SU-DHL-6 (cell line): ENCODE measurements at regions not wholly inside any gene's neighbourhood (a gene's known extent, or its start where the extent isn't known, plus 50 kb on each side); places are given as distances from the start of the nearest gene placed in this dataset.

Source experiments
- H2AFZ ChIP-seq: fragments of 200-600 bp; sonication (generic); 2 replicates; pipeline ENCODE4 v1.6.1; 2014; ENCODE audit warnings: low read depth, mild to moderate bottlenecking, moderate library complexity, mixed read lengths, antibody characterized with exemption, low read length; ENCODE audit not compliant: severe bottlenecking
- H3F3A ChIP-seq: fragments of 200-600 bp; shearing (Covaris generic); 2 replicates; pipeline ENCODE4 v1.6.0; 2016; ENCODE audit warnings: antibody characterized with exemption, mild to moderate bottlenecking; ENCODE audit not compliant: insufficient read depth
- H3K27ac ChIP-seq: fragments of 200-600 bp; sonication (generic); 2 replicates; pipeline ENCODE4 v1.5.1; 2016; ENCODE audit warnings: low read depth, mild to moderate bottlenecking, low read length, moderate library complexity, mixed read lengths
- H3K27me3 ChIP-seq: fragments of 200-600 bp; sonication (generic), shearing (Covaris generic); 2 replicates; pipeline ENCODE4 v1.6.0; 2014; ENCODE audit warnings: mild to moderate bottlenecking, low read length
- H3K36me3 ChIP-seq: fragments of 200-600 bp; sonication (generic); 2 replicates; pipeline ENCODE4 v1.6.1; 2014; ENCODE audit warnings: mild to moderate bottlenecking, low read length, mixed read lengths
- H3K4me2 ChIP-seq: fragments of 300-600, 200-600 bp; shearing (Covaris generic), sonication (generic); 2 replicates; pipeline ENCODE4 v1.6.0; 2014; ENCODE audit warnings: low read length, low read depth, mild to moderate bottlenecking; ENCODE audit not compliant: poor library complexity, severe bottlenecking
- H3K4me3 ChIP-seq: fragments of 200-600 bp; sonication (generic); 2 replicates; pipeline ENCODE4 v1.5.1; 2014; ENCODE audit warnings: antibody characterized with exemption, low read length, mild to moderate bottlenecking, mixed read lengths; ENCODE audit not compliant: insufficient read depth, poor library complexity, severe bottlenecking
- H3K79me2 ChIP-seq: fragments of 200-600 bp; sonication (generic); 2 replicates; pipeline ENCODE4 v1.6.1; 2014; ENCODE audit warnings: mild to moderate bottlenecking, low read length, moderate library complexity; ENCODE audit not compliant: insufficient read depth
- H3K9ac ChIP-seq: fragments of 200-600 bp; sonication (generic); 2 replicates; pipeline ENCODE4 v1.7.0; 2014; ENCODE audit warnings: mild to moderate bottlenecking, low read length
- H3K9me2 ChIP-seq: fragments of 200-600 bp; sonication (generic); replicated peaks from 2 replicates; pipeline ENCODE4 v1.6.1; 2014; ENCODE audit warnings: low read length; ENCODE audit not compliant: insufficient read depth
- H3K9me3 ChIP-seq: fragments of 200-600 bp; sonication (generic); 2 replicates; pipeline ENCODE4 v1.6.1; 2014; ENCODE audit warnings: low read length, mixed read lengths; ENCODE audit not compliant: insufficient read depth
- H4K20me1 ChIP-seq: fragments of 200-600 bp; sonication (generic); 2 replicates; pipeline ENCODE4 v1.6.1; 2014; ENCODE audit warnings: low read depth, mild to moderate bottlenecking, antibody characterized with exemption, low read length, moderate library complexity, mixed read lengths
- EZH2phosphoT487 ChIP-seq: fragments of 200-600 bp; sonication (generic), shearing (Covaris generic); conservative IDR thresholded peaks from 2 replicates; pipeline ENCODE4 v1.6.1; 2018; ENCODE audit warnings: mild to moderate bottlenecking, antibody characterized with exemption, low read length, moderate library complexity, mixed read lengths
- TF ChIP-seq, protein P1 (sequence below): fragments of 200-600 bp; sonication (generic); IDR thresholded peaks from one replicate; pipeline ENCODE4 v1.5.1; 2017; ENCODE audit warnings: antibody characterized with exemption, mild to moderate bottlenecking, low read length, moderate library complexity; ENCODE audit not compliant: insufficient read depth, poor library complexity, severe bottlenecking

DNA sequence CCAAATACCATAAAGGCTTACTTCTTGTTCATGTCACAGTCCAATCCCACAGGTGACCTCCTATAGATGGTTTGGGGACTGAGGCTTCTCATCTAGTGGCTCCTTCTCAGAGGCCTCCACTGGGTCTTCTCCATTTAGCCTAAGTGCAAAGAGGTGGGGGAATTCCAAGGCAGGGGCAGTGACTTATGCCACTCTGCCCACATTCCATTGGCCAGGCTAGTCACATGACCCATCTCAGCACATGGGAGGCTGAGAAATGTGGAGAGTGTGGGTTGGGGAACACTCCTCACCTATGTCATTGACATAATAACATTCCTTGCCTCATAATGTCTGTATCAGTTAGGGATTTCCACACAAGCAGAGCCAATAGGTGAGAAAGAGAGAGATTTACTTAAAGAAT, 104.3 kb upstream of the PLXNA4 start:
- no peak overlapping the region for H3K4me2 ChIP-seq
- no peaks in the 10 kb centered on the region for H3F3A ChIP-seq
- no peak for TF ChIP-seq EZH2phosphoT487
- TF ChIP-seq, protein P1, sequence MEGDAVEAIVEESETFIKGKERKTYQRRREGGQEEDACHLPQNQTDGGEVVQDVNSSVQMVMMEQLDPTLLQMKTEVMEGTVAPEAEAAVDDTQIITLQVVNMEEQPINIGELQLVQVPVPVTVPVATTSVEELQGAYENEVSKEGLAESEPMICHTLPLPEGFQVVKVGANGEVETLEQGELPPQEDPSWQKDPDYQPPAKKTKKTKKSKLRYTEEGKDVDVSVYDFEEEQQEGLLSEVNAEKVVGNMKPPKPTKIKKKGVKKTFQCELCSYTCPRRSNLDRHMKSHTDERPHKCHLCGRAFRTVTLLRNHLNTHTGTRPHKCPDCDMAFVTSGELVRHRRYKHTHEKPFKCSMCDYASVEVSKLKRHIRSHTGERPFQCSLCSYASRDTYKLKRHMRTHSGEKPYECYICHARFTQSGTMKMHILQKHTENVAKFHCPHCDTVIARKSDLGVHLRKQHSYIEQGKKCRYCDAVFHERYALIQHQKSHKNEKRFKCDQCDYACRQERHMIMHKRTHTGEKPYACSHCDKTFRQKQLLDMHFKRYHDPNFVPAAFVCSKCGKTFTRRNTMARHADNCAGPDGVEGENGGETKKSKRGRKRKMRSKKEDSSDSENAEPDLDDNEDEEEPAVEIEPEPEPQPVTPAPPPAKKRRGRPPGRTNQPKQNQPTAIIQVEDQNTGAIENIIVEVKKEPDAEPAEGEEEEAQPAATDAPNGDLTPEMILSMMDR, result no peak
- no peaks in the 10 kb centered on the region for H3K27me3 ChIP-seq
- H2AFZ ChIP-seq, result no peak overlapping the region
- no peaks in the 10 kb centered on the region for H3K9me3 ChIP-seq
- no peaks in the 10 kb centered on the region for H3K79me2 ChIP-seq
- no peak overlapping the region for H3K4me3 ChIP-seq
- no peak overlapping the region for H3K9ac ChIP-seq
- no peaks in the 10 kb centered on the region for H4K20me1 ChIP-seq
- no peak overlapping the region for H3K27ac ChIP-seq
- no peaks in the 10 kb centered on the region for H3K9me2 ChIP-seq
- no peaks in the 10 kb centered on the region for H3K36me3 ChIP-seq

DNA sequence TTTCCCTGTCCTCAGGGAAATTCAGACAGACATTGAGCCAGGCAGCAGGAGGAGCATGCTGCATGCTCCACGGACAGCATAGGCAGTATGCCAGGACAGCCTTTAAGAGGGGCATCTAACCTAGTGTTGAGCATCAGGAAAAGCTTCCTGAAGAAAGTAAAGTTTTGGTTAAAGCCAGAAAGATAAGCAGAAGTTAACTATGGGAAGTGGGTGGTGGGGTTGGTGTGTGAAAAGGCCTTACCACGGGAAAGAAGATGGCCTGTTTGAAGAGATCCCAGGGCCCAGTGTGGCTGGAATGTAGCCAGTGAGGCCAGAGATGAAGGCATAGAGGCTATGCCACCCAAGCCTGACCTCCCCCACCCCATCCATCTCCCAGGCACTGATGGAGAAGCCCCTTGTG, 102.4 kb upstream of the PLXNA4 start:
- H3K9me2 ChIP-seq, result no peaks in the 10 kb centered on the region
- no peaks in the 10 kb centered on the region for H4K20me1 ChIP-seq
- no peak overlapping the region for H3K27ac ChIP-seq
- H3K9ac ChIP-seq, result no peak overlapping the region
- H3K4me2 ChIP-seq, result no peak overlapping the region
- no peaks in the 10 kb centered on the region for H3K9me3 ChIP-seq
- H3K27me3 ChIP-seq, result no peaks in the 10 kb centered on the region
- H3K36me3 ChIP-seq, result no peaks in the 10 kb centered on the region
- H3K4me3 ChIP-seq, result no peak overlapping the region
- no peak overlapping the region for H2AFZ ChIP-seq
- TF ChIP-seq, protein P1, result no peak
- TF ChIP-seq EZH2phosphoT487, result no peak
- no peaks in the 10 kb centered on the region for H3K79me2 ChIP-seq
- H3F3A ChIP-seq, result no peaks in the 10 kb centered on the region

DNA sequence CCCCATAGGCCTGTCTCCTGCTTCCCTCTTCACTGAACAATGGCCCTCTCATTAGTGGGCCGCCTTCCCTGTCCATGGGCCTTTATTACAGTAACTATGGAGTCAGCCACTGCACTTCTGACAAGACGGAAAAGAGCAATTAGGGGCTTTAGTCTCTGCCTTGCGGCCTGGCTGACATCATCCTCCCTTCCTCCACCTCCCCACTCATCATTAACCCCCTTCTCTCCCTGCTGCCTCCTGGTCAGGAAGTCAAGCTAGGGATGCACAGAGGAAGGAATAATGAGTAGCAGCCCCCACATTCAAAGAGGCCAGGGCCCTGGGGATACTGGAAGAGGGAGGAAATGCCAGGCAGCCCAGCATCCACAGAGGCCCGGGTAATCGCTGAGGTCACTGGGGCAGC, 101.6 kb upstream of the PLXNA4 start:
- no peak overlapping the region for H3K9ac ChIP-seq
- no peaks in the 10 kb centered on the region for H3K27me3 ChIP-seq
- no peak overlapping the region for H3K27ac ChIP-seq
- no peaks in the 10 kb centered on the region for H4K20me1 ChIP-seq
- no peaks in the 10 kb centered on the region for H3K79me2 ChIP-seq
- no peak overlapping the region for H2AFZ ChIP-seq
- H3K4me3 ChIP-seq, result no peak overlapping the region
- no peaks in the 10 kb centered on the region for H3K9me3 ChIP-seq
- no peak for TF ChIP-seq EZH2phosphoT487
- TF ChIP-seq, protein P1, result no peak
- no peaks in the 10 kb centered on the region for H3F3A ChIP-seq
- H3K36me3 ChIP-seq, result no peaks in the 10 kb centered on the region
- no peak overlapping the region for H3K4me2 ChIP-seq
- H3K9me2 ChIP-seq, result no peaks in the 10 kb centered on the region
